Loucy (cell line): ENCODE measurements at regions not wholly inside any gene's neighbourhood (a gene's known extent, or its start where the extent isn't known, plus 50 kb on each side); places are given as distances from the start of the nearest gene placed in this dataset.

ENCODE experiments used
- CTCF ChIP-seq: fragments of 200-600 bp; sonication (generic); conservative IDR thresholded peaks from 2 replicates; pipeline ENCODE4 v1.5.1; 2014; ENCODE audit warnings: mild to moderate bottlenecking, antibody characterized with exemption, low read length
- EZH2phosphoT487 ChIP-seq: fragments of 200-600 bp; IDR thresholded peaks from 2 replicates; pipeline ENCODE4 v1.6.1; 2018; ENCODE audit warnings: antibody characterized with exemption, mild to moderate bottlenecking, moderate library complexity, borderline replicate concordance

GRCh38 chr16:60285794-60286193, 1551.7 kb upstream of the GOT2 start:
- no peak for TF ChIP-seq CTCF
- no peak for TF ChIP-seq EZH2phosphoT487
